Upper lobe of left lung (tissue), 6 donors: ENCODE measurements at regions not wholly inside any gene's neighbourhood (a gene's known extent, or its start where the extent isn't known, plus 50 kb on each side); places are given as distances from the start of the nearest gene placed in this dataset.

Experiments
- ATAC-seq, 2 donors: fragments of 200-7000 bp; cut with Tn5 transposase; one replicate each; pipeline ENCODE4 v1.9.1; 2022; ENCODE audit warnings: mild to moderate bottlenecking in 2 of 2, moderate library complexity in 2 of 2; ENCODE audit not compliant: low FRiP score in 2 of 2
- DNase-seq, 2 donors: peaks; one replicate each; pipeline ENCODE4 v3.0.0-alpha.2; 2019 to 2020
- H3K27ac ChIP-seq, 4 donors: fragments of 200-600 bp; sonication (generic); one replicate each; pipeline ENCODE4 v1.5.1; 2016 to 2019
- H3K27me3 ChIP-seq, 4 donors: fragments of 200-600 bp; sonication (generic); one replicate each; pipeline ENCODE4 v1.5.1; 2017 to 2019
- H3K36me3 ChIP-seq, 4 donors: fragments of 200-600 bp; sonication (generic); one replicate each; pipeline ENCODE4 v1.5.1; 2016 to 2019
- H3K4me1 ChIP-seq, 4 donors: fragments of 200-600 bp; sonication (generic); one replicate each; pipeline ENCODE4 v1.5.1; 2018 to 2019
- H3K4me3 ChIP-seq, 4 donors: fragments of 200-600 bp; sonication (generic); one replicate each; pipeline ENCODE4 v1.5.1; 2017 to 2019; ENCODE audit warnings: mild to moderate bottlenecking in 2 of 4, moderate library complexity in 1 of 4
- H3K9me3 ChIP-seq, 4 donors: fragments of 200-600 bp; sonication (generic); one replicate each; pipeline ENCODE4 v1.5.1; 2018 to 2019
- CTCF ChIP-seq, 6 experiments: fragments of 450-650 bp in 4 of 6; fragments of 200-600 bp in 2 of 6; sonication (generic) in 2 of 6; IDR thresholded peaks; one replicate each; pipeline ENCODE4 v1.5.1; 2016 to 2019; ENCODE audit warnings: antibody characterized with exemption in 6 of 6
- EP300 ChIP-seq, 4 donors: sonication (generic); formaldehyde crosslinking; IDR thresholded peaks; one replicate each; pipeline ENCODE4 v1.5.1; 2017; ENCODE audit warnings: antibody characterized with exemption in 4 of 4, control low read depth in 2 of 4
- POLR2A ChIP-seq, 4 donors: fragments of 450-650 bp; IDR thresholded peaks; one replicate each; pipeline ENCODE4 v1.5.1; 2016 to 2017; ENCODE audit warnings: antibody characterized with exemption in 4 of 4, mild to moderate bottlenecking in 2 of 4
- POLR2AphosphoS5 ChIP-seq, 2 donors: sonication (generic); formaldehyde crosslinking; IDR thresholded peaks; one replicate each; pipeline ENCODE4 v1.5.1; 2017; ENCODE audit warnings: antibody characterized with exemption in 2 of 2
- WGBS, 2 donors: methylation state at CpG; one replicate each; pipeline ENCODE4 v1.1.5; 2017 to 2018; 5-methylcytosine and 5-hydroxymethylcytosine counted together
- donor health status: DM: no; HTN: no; CAD: no; lungs with moderate emphysema.
- donor health status: DM: no; HTN: yes; CAD: no; lungs with severe emphysema.

- ATAC-seq (no peak), DNase-seq (no peak)
- Histone ChIP-seq H3K9me3 (peaks cover 4 to 20% (median 12%) of the 10 kb centered on the region in 4 donors), H3K36me3 (no peaks in the 10 kb centered on the region), H3K27me3 (no peaks in the 10 kb centered on the region), H3K4me3 (no peak overlapping the region), H3K27ac (no peak overlapping the region), H3K4me1 (no peaks in the 10 kb centered on the region)
- TF ChIP-seq POLR2A (IDR thresholded peaks at IDR 0.05) (no peak), POLR2AphosphoS5 (IDR thresholded peaks at IDR 0.05) (no peak), CTCF (IDR thresholded peaks at IDR 0.05) (no peak), EP300 (IDR thresholded peaks at IDR 0.05) (no peak)
- 42 to 46% methylated on average over 5 of the region's 5 CpGs for WGBS, 2 donors
Measured at GRCh38 chr20:56981301-56981700, 285.1 kb downstream of the BMP7 start.

- no peak overlapping the region for H3K4me3 ChIP-seq
- TF ChIP-seq EP300 (IDR thresholded peaks at IDR 0.05) (no peak), CTCF (IDR thresholded peaks at IDR 0.05) (no peak), POLR2AphosphoS5 (IDR thresholded peaks at IDR 0.05) (no peak), POLR2A (IDR thresholded peaks at IDR 0.05) (no peak)
- H3K4me1 ChIP-seq: no peaks in the 10 kb centered on the region
- H3K9me3 ChIP-seq: peaks cover 4 to 20% (median 16%) of the 10 kb centered on the region in 4 donors
- no peaks in the 10 kb centered on the region for H3K36me3 ChIP-seq
- no peak overlapping the region for H3K27ac ChIP-seq
- ATAC-seq (no peak), DNase-seq (no peak)
- H3K27me3 ChIP-seq: no peaks in the 10 kb centered on the region
Measured at GRCh38 chr20:56983813-56984212, 282.6 kb downstream of the BMP7 start.

GRCh38 chr20:56985066-56985685 is 281.3 kb downstream of the BMP7 start:
- Histone ChIP-seq H3K36me3 (no peaks in the 10 kb centered on the region), H3K4me1 (no peaks in the 10 kb centered on the region), H3K4me3 (no peak overlapping the region), H3K27ac (no peak overlapping the region), H3K27me3 (no peaks in the 10 kb centered on the region), H3K9me3 (peaks cover 4 to 20% (median 16%) of the 10 kb centered on the region in 4 donors)
- 55 to 67% methylated on average over 2 of the region's 2 CpGs for WGBS, 2 donors
- DNase-seq (no peak), ATAC-seq (no peak)
- TF ChIP-seq POLR2A (IDR thresholded peaks at IDR 0.05) (no peak), EP300 (IDR thresholded peaks at IDR 0.05) (no peak), POLR2AphosphoS5 (IDR thresholded peaks at IDR 0.05) (no peak), CTCF (IDR thresholded peaks at IDR 0.05) (no peak)

- H3K4me1 ChIP-seq: no peaks in the 10 kb centered on the region
- TF ChIP-seq CTCF (IDR thresholded peaks at IDR 0.05) (no peak), EP300 (IDR thresholded peaks at IDR 0.05) (no peak), POLR2AphosphoS5 (IDR thresholded peaks at IDR 0.05) (no peak), POLR2A (IDR thresholded peaks at IDR 0.05) (no peak)
- no peak overlapping the region for H3K27ac ChIP-seq
- H3K36me3 ChIP-seq: no peaks in the 10 kb centered on the region
- ATAC-seq (no peak), DNase-seq (no peak)
- H3K4me3 ChIP-seq: no peak overlapping the region
- no peaks in the 10 kb centered on the region for H3K27me3 ChIP-seq
- WGBS, 2 donors: 98 to 100% methylated on average over 1 of the region's 1 CpG
- H3K9me3 ChIP-seq: peaks cover 4 to 20% (median 16%) of the 10 kb centered on the region in 4 donors
Measured at GRCh38 chr20:56986476-56986875, 280.0 kb downstream of the BMP7 start.
